Liver (tissue), 3 donors: ENCODE measurements at regions not wholly inside any gene's neighbourhood (a gene's known extent, or its start where the extent isn't known, plus 50 kb on each side); places are given as distances from the start of the nearest gene placed in this dataset.

Experiments
- JUND ChIP-seq, 2 donors: IDR thresholded peaks; 2 replicates each; pipeline ENCODE4 v1.6.1; 2016; ENCODE audit warnings: antibody characterized with exemption in 2 of 2
- YY1 ChIP-seq: IDR thresholded peaks from 2 replicates; pipeline ENCODE4 v1.6.1; 2016; ENCODE audit warnings: antibody characterized with exemption, mild to moderate bottlenecking
- TF ChIP-seq, protein P1 (sequence below): IDR thresholded peaks from 2 replicates; pipeline ENCODE4 v1.6.1; 2016; ENCODE audit warnings: antibody characterized with exemption
- TF ChIP-seq, protein P2 (sequence below): IDR thresholded peaks from 2 replicates; pipeline ENCODE4 v1.6.1; 2016; ENCODE audit warnings: antibody characterized with exemption, mild to moderate bottlenecking
- TF ChIP-seq, protein P3 (sequence below): fragments of 150-350 bp; IDR thresholded peaks from 2 replicates; pipeline ENCODE4 v1.5.1; 2017; ENCODE audit warnings: improper control_type of control experiment, low read depth, low read length; ENCODE audit not compliant: missing input control
- donor health status: healthy.
- donor health status: healthy.

DNA sequence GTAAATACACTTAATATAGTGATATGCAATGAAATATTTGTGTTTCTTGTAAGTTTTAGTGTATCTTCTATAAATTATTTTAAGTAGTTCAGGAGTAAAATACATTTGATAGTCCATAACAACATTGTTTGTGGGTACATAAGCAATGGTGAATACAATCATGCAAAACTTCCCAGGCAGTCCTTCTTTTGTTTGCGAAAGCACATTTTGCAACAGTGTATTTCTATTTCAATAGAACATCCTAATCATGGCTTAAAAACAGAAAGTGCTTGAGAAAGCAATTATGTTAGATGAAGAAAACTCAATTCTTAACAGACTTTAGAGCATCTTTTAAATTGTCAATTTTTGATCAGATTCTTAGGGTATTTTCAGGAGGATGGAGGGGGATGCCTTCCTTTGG is 155.6 kb downstream of the POSTN start:
- TF ChIP-seq, protein P1, sequence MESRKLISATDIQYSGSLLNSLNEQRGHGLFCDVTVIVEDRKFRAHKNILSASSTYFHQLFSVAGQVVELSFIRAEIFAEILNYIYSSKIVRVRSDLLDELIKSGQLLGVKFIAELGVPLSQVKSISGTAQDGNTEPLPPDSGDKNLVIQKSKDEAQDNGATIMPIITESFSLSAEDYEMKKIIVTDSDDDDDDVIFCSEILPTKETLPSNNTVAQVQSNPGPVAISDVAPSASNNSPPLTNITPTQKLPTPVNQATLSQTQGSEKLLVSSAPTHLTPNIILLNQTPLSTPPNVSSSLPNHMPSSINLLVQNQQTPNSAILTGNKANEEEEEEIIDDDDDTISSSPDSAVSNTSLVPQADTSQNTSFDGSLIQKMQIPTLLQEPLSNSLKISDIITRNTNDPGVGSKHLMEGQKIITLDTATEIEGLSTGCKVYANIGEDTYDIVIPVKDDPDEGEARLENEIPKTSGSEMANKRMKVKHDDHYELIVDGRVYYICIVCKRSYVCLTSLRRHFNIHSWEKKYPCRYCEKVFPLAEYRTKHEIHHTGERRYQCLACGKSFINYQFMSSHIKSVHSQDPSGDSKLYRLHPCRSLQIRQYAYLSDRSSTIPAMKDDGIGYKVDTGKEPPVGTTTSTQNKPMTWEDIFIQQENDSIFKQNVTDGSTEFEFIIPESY = no peak
- TF ChIP-seq, protein P2, sequence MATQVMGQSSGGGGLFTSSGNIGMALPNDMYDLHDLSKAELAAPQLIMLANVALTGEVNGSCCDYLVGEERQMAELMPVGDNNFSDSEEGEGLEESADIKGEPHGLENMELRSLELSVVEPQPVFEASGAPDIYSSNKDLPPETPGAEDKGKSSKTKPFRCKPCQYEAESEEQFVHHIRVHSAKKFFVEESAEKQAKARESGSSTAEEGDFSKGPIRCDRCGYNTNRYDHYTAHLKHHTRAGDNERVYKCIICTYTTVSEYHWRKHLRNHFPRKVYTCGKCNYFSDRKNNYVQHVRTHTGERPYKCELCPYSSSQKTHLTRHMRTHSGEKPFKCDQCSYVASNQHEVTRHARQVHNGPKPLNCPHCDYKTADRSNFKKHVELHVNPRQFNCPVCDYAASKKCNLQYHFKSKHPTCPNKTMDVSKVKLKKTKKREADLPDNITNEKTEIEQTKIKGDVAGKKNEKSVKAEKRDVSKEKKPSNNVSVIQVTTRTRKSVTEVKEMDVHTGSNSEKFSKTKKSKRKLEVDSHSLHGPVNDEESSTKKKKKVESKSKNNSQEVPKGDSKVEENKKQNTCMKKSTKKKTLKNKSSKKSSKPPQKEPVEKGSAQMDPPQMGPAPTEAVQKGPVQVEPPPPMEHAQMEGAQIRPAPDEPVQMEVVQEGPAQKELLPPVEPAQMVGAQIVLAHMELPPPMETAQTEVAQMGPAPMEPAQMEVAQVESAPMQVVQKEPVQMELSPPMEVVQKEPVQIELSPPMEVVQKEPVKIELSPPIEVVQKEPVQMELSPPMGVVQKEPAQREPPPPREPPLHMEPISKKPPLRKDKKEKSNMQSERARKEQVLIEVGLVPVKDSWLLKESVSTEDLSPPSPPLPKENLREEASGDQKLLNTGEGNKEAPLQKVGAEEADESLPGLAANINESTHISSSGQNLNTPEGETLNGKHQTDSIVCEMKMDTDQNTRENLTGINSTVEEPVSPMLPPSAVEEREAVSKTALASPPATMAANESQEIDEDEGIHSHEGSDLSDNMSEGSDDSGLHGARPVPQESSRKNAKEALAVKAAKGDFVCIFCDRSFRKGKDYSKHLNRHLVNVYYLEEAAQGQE = no peak
- no peak for TF ChIP-seq YY1
- TF ChIP-seq, protein P3, sequence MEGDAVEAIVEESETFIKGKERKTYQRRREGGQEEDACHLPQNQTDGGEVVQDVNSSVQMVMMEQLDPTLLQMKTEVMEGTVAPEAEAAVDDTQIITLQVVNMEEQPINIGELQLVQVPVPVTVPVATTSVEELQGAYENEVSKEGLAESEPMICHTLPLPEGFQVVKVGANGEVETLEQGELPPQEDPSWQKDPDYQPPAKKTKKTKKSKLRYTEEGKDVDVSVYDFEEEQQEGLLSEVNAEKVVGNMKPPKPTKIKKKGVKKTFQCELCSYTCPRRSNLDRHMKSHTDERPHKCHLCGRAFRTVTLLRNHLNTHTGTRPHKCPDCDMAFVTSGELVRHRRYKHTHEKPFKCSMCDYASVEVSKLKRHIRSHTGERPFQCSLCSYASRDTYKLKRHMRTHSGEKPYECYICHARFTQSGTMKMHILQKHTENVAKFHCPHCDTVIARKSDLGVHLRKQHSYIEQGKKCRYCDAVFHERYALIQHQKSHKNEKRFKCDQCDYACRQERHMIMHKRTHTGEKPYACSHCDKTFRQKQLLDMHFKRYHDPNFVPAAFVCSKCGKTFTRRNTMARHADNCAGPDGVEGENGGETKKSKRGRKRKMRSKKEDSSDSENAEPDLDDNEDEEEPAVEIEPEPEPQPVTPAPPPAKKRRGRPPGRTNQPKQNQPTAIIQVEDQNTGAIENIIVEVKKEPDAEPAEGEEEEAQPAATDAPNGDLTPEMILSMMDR = no peak
- no peak for TF ChIP-seq JUND (IDR thresholded peaks at IDR 0.05)
